HCT116 (cell line): ENCODE measurements at regions not wholly inside any gene's neighbourhood (a gene's known extent, or its start where the extent isn't known, plus 50 kb on each side); places are given as distances from the start of the nearest gene placed in this dataset.

Experiments
- ATAC-seq: fragments of 200-7000 bp; cut with Tn5 transposase; 2 replicates; pipeline ENCODE4 v1.9.1; 2020; ENCODE audit warnings: mild to moderate bottlenecking, moderate library complexity
- BruUV-seq: library from RNA; stranded (reverse); fragments of 400-500 nt; replicated peaks from 2 replicates; lab custom pipeline; 2021; lab: Mats Ljungman, UMichigan
- CTCF ChIA-PET: fragments of 300-600 bp; sonication (Branson Sonifier 250); formaldehyde crosslinking; loops from one replicate; lab custom pipeline; 2021; ENCODE audit warnings: antibody characterized with exemption; lab: Charles Lee
- POLR2A ChIA-PET: fragments of 300-600, 350-600 bp; sonication (Branson Sonifier 250); formaldehyde crosslinking; loops from one replicate; lab custom pipeline; 2021; ENCODE audit warnings: antibody characterized with exemption; lab: Charles Lee
- RAD21 ChIA-PET, 2 experiments: fragments of 300-600 bp; sonication (Branson Sonifier 250); formaldehyde crosslinking; loops; one replicate each; lab custom pipeline; 2023; ENCODE audit warnings: low total read pairs in 2 of 2; ENCODE audit not compliant: uncharacterized antibody in 2 of 2, unreplicated experiment in 2 of 2, low non-redundant PET in 1 of 2; lab: Charles Lee
- DNase-seq: peaks from one replicate; pipeline ENCODE4 v3.0.0-alpha.2; 2010; ENCODE audit warnings: low read depth, low spot score
- H2AFZ ChIP-seq: fragments of 200-600 bp; shearing (Covaris generic), sonication (generic); 2 replicates; pipeline ENCODE4 v1.6.1; 2017; ENCODE audit warnings: low read depth, mixed run types, mixed read lengths, antibody characterized with exemption, low read length; ENCODE audit not compliant: poor library complexity, severe bottlenecking
- H3K27ac ChIP-seq: 2 replicates; pipeline ENCODE4 v1.5.1; 2012; ENCODE audit warnings: low read depth, low read length
- H3K27me3 ChIP-seq: fragments of 200-600 bp; sonication (generic); 2 replicates; pipeline ENCODE4 v1.6.1; 2016; ENCODE audit warnings: mixed run types, low read length, mixed read lengths; ENCODE audit not compliant: insufficient read depth
- H3K36me3 ChIP-seq, 2 experiments: fragments of 200-500 bp in 1 of 2; fragments of 200-600 bp in 1 of 2; sonication (Bioruptor generic) in 1 of 2; sonication (generic) in 1 of 2; 2 replicates each; pipeline versions ENCODE4 v1.5.1 to v1.6.1; 2014 to 2016; ENCODE audit warnings: low read length in 2 of 2, inconsistent platforms in 1 of 2, mixed read lengths in 1 of 2, mixed run types in 1 of 2; ENCODE audit not compliant: insufficient read depth in 2 of 2, control insufficient read depth in 1 of 2
- H3K4me1 ChIP-seq, 2 experiments: fragments of 200-600 bp in 1 of 2; sonication (generic) in 1 of 2; 2 replicates each; pipeline versions ENCODE4 v1.5.1 to v1.6.1; 2012 to 2017; ENCODE audit warnings: low read length in 2 of 2, inconsistent platforms in 1 of 2, mild to moderate bottlenecking in 1 of 2, mixed read lengths in 1 of 2, mixed run types in 1 of 2, moderate library complexity in 1 of 2; ENCODE audit not compliant: insufficient read depth in 2 of 2, control insufficient read depth in 1 of 2
- H3K4me2 ChIP-seq: fragments of 200-600 bp; sonication (generic); 2 replicates; pipeline ENCODE4 v1.6.1; 2017; ENCODE audit warnings: mixed run types, low read length, mixed read lengths
- H3K4me3 ChIP-seq, 2 experiments: fragments of 200-600 bp in 1 of 2; sonication (generic) in 1 of 2; replicated peaks in 1 of 2; 2 replicates each; pipeline ENCODE4 v1.5.1; 2011 to 2016; ENCODE audit warnings: low read length in 2 of 2, control low read depth in 1 of 2, low read depth in 1 of 2, mild to moderate bottlenecking in 1 of 2, mixed read lengths in 1 of 2, mixed run types in 1 of 2
- H3K79me2 ChIP-seq: fragments of 200-600 bp; sonication (generic); 2 replicates; pipeline ENCODE4 v1.6.1; 2017; ENCODE audit warnings: mild to moderate bottlenecking, mixed run types, low read length, moderate library complexity, mixed read lengths; ENCODE audit not compliant: insufficient read depth
- H3K9ac ChIP-seq: fragments of 200-600 bp; sonication (generic); 2 replicates; pipeline ENCODE4 v1.6.1; 2016; ENCODE audit warnings: low read length, mixed read lengths
- H3K9me2 ChIP-seq: fragments of 200-600 bp; sonication (generic), shearing (Covaris generic); 2 replicates; pipeline ENCODE4 v1.6.1; 2017; ENCODE audit warnings: mixed run types, mild to moderate bottlenecking, moderate library complexity; ENCODE audit not compliant: insufficient read depth
- H3K9me3 ChIP-seq, 2 experiments: fragments of 200-500 bp in 1 of 2; fragments of 200-600 bp in 1 of 2; sonication (Bioruptor generic) in 1 of 2; sonication (generic) in 1 of 2; 2 replicates each; pipeline ENCODE4 v1.6.1; 2014 to 2017; ENCODE audit warnings: low read length in 2 of 2, mixed read lengths in 2 of 2, inconsistent platforms in 1 of 2, low read depth in 1 of 2, mild to moderate bottlenecking in 1 of 2, mixed run types in 1 of 2, moderate library complexity in 1 of 2; ENCODE audit not compliant: control insufficient read depth in 1 of 2, insufficient read depth in 1 of 2
- H4K20me1 ChIP-seq: fragments of 200-600 bp; sonication (generic), shearing (Covaris generic); 2 replicates; pipeline ENCODE4 v1.6.1; 2017; ENCODE audit warnings: mixed run types, mild to moderate bottlenecking, moderate library complexity; ENCODE audit not compliant: insufficient read depth
- EZH2phosphoT487 ChIP-seq: fragments of 200-600 bp; IDR thresholded peaks from 2 replicates; pipeline ENCODE4 v1.6.1; 2018; ENCODE audit warnings: antibody characterized with exemption, borderline replicate concordance
- POLR2AphosphoS5 ChIP-seq: IDR thresholded peaks from 2 replicates; pipeline ENCODE4 v1.6.1; 2011; ENCODE audit warnings: mild to moderate bottlenecking, low read depth, low read length, moderate library complexity
- RAD21 ChIP-seq: IDR thresholded peaks from 2 replicates; pipeline ENCODE4 v1.6.1; 2012; ENCODE audit warnings: low read depth, mild to moderate bottlenecking
- SIN3A ChIP-seq: IDR thresholded peaks from 2 replicates; pipeline ENCODE4 v1.6.1; 2012; ENCODE audit warnings: low read depth
- TCF7L2 ChIP-seq: IDR thresholded peaks from 2 replicates; pipeline ENCODE4 v1.7.0; 2011; ENCODE audit warnings: borderline replicate concordance, inconsistent platforms; ENCODE audit not compliant: insufficient read depth, insufficient read length; ENCODE audit errors: extremely low read depth
- YY1 ChIP-seq: IDR thresholded peaks from 2 replicates; pipeline ENCODE4 v1.6.1; 2011; ENCODE audit warnings: low read length, low read depth, moderate library complexity, mild to moderate bottlenecking; ENCODE audit not compliant: insufficient replicate concordance; ENCODE audit errors: extremely low read depth
- ZNF274 ChIP-seq: fragments of 200-500 bp; sonication (Bioruptor generic); IDR thresholded peaks from 2 replicates; pipeline ENCODE4 v1.6.1; 2014; ENCODE audit warnings: mild to moderate bottlenecking, low read depth, low read length, inconsistent platforms
- intact Hi-C: fragments of 100-400 bp; cut with micrococcal nuclease; formaldehyde crosslinking; loops from 2 replicates; pipeline ENCODE4 v1.10.0; 2022
- TF ChIP-seq, protein P1 (sequence below), 3 experiments: fragments of 200-600 bp in 1 of 3; sonication (generic) in 1 of 3; IDR thresholded peaks in 2 of 3; conservative IDR thresholded peaks in 1 of 3; 2 replicates each; pipeline ENCODE4 v1.5.1; 2012 to 2017; ENCODE audit warnings: low read depth in 2 of 3, low read length in 2 of 3, antibody characterized with exemption in 1 of 3, borderline replicate concordance in 1 of 3, control low read depth in 1 of 3, mild to moderate bottlenecking in 1 of 3, mixed read lengths in 1 of 3, mixed run types in 1 of 3, moderate library complexity in 1 of 3; ENCODE audit not compliant: insufficient read depth in 1 of 3
- TF ChIP-seq, protein P2 (sequence below): IDR thresholded peaks from 2 replicates; pipeline ENCODE4 v1.6.1; 2011; ENCODE audit warnings: mild to moderate bottlenecking, low read length, moderate library complexity; ENCODE audit not compliant: insufficient replicate concordance; ENCODE audit errors: extremely low read depth
- TF ChIP-seq, protein P3 (sequence below): IDR thresholded peaks from 2 replicates; pipeline ENCODE4 v1.6.1; 2012; ENCODE audit warnings: low read depth

DNA sequence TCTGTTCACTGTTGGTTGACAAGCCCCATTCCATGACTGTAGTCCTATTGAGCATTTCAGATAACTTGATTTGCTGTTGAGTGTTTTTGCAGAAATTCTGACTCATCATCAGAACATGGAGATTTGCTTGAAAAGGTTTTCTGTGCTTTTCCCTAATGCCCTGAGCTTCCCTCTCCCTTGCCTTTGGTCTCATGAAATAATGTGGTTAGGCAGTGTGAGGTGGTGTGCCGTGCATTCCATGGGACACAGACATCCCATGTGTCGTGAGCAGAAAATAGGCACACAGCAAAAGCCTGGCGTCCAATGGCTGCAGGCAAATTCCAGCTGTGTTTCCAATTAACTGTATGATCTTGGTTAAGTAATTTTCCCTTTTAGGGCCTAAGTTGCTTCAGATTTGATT, 197.4 kb downstream of the DLEU7 start:
- no peak for TF ChIP-seq EZH2phosphoT487
- TF ChIP-seq SIN3A: no peak
- TF ChIP-seq, protein P1, sequence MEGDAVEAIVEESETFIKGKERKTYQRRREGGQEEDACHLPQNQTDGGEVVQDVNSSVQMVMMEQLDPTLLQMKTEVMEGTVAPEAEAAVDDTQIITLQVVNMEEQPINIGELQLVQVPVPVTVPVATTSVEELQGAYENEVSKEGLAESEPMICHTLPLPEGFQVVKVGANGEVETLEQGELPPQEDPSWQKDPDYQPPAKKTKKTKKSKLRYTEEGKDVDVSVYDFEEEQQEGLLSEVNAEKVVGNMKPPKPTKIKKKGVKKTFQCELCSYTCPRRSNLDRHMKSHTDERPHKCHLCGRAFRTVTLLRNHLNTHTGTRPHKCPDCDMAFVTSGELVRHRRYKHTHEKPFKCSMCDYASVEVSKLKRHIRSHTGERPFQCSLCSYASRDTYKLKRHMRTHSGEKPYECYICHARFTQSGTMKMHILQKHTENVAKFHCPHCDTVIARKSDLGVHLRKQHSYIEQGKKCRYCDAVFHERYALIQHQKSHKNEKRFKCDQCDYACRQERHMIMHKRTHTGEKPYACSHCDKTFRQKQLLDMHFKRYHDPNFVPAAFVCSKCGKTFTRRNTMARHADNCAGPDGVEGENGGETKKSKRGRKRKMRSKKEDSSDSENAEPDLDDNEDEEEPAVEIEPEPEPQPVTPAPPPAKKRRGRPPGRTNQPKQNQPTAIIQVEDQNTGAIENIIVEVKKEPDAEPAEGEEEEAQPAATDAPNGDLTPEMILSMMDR (IDR thresholded peaks at IDR 0.05 in 2 of 3, conservative IDR thresholded peaks at IDR 0.05 in 1 of 3; ENCODE audit: borderline replicate concordance in 1 of 3, insufficient read depth in 1 of 3, low read depth in 2 of 3, low read length in 2 of 3): no peak
- TF ChIP-seq YY1: no peak
- no peak for TF ChIP-seq RAD21
- TF ChIP-seq POLR2AphosphoS5: no peak
- TF ChIP-seq, protein P2, sequence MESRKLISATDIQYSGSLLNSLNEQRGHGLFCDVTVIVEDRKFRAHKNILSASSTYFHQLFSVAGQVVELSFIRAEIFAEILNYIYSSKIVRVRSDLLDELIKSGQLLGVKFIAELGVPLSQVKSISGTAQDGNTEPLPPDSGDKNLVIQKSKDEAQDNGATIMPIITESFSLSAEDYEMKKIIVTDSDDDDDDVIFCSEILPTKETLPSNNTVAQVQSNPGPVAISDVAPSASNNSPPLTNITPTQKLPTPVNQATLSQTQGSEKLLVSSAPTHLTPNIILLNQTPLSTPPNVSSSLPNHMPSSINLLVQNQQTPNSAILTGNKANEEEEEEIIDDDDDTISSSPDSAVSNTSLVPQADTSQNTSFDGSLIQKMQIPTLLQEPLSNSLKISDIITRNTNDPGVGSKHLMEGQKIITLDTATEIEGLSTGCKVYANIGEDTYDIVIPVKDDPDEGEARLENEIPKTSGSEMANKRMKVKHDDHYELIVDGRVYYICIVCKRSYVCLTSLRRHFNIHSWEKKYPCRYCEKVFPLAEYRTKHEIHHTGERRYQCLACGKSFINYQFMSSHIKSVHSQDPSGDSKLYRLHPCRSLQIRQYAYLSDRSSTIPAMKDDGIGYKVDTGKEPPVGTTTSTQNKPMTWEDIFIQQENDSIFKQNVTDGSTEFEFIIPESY: no peak
- TF ChIP-seq, protein P3, sequence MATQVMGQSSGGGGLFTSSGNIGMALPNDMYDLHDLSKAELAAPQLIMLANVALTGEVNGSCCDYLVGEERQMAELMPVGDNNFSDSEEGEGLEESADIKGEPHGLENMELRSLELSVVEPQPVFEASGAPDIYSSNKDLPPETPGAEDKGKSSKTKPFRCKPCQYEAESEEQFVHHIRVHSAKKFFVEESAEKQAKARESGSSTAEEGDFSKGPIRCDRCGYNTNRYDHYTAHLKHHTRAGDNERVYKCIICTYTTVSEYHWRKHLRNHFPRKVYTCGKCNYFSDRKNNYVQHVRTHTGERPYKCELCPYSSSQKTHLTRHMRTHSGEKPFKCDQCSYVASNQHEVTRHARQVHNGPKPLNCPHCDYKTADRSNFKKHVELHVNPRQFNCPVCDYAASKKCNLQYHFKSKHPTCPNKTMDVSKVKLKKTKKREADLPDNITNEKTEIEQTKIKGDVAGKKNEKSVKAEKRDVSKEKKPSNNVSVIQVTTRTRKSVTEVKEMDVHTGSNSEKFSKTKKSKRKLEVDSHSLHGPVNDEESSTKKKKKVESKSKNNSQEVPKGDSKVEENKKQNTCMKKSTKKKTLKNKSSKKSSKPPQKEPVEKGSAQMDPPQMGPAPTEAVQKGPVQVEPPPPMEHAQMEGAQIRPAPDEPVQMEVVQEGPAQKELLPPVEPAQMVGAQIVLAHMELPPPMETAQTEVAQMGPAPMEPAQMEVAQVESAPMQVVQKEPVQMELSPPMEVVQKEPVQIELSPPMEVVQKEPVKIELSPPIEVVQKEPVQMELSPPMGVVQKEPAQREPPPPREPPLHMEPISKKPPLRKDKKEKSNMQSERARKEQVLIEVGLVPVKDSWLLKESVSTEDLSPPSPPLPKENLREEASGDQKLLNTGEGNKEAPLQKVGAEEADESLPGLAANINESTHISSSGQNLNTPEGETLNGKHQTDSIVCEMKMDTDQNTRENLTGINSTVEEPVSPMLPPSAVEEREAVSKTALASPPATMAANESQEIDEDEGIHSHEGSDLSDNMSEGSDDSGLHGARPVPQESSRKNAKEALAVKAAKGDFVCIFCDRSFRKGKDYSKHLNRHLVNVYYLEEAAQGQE: no peak
- TF ChIP-seq ZNF274: no peak
- no peak for TF ChIP-seq TCF7L2
- ChIA-PET CTCF (no interaction called here), POLR2A (no interaction called here), RAD21 (no interaction called here)
- H3K36me3 ChIP-seq: no peaks in the 10 kb centered on the region
- no peaks in the 10 kb centered on the region for H3K27me3 ChIP-seq
- H2AFZ ChIP-seq: no peak overlapping the region
- no peak overlapping the region for H3K9ac ChIP-seq
- BruUV-seq: no TSS peak
- DNase-seq (no peak), ATAC-seq (no peak)
- intact Hi-C loops: no loop called here
- no peaks in the 10 kb centered on the region for H3K9me2 ChIP-seq
- H3K4me2 ChIP-seq: no peak overlapping the region
- no peak overlapping the region for H3K4me3 ChIP-seq
- H3K9me3 ChIP-seq: no peaks in the 10 kb centered on the region
- H4K20me1 ChIP-seq: no peaks in the 10 kb centered on the region
- H3K27ac ChIP-seq: no peak overlapping the region
- peaks cover 0 to 4% of the 10 kb centered on the region in 2 experiments; a peak in 1 of 4 replicates for H3K4me1 ChIP-seq
- H3K79me2 ChIP-seq: no peaks in the 10 kb centered on the region
